B cell (primary cell): ENCODE measurements at regions not wholly inside any gene's neighbourhood (a gene's known extent, or its start where the extent isn't known, plus 50 kb on each side); places are given as distances from the start of the nearest gene placed in this dataset.

Source experiments
- ATAC-seq: fragments of 200-7000 bp; cut with Tn5 transposase; one replicate; pipeline ENCODE4 v1.10.0; 2021; ENCODE audit warnings: low read depth, mild to moderate bottlenecking, moderate number of reproducible peaks, moderate library complexity
- CTCF ChIA-PET: fragments of 350-600 bp; sonication (Branson Sonifier 250); formaldehyde crosslinking; loops from one replicate; lab custom pipeline; 2021; ENCODE audit warnings: antibody characterized with exemption, inconsistent platforms; lab: Charles Lee
- POLR2A ChIA-PET: fragments of 350-600 bp; sonication (Branson Sonifier 250); formaldehyde crosslinking; loops from one replicate; lab custom pipeline; 2021; ENCODE audit warnings: antibody characterized with exemption; lab: Charles Lee
- DNase-seq: peaks from one replicate; pipeline ENCODE4 v3.0.0; 2013
- H2AFZ ChIP-seq: 2 replicates; pipeline ENCODE4 v1.6.1; 2012; ENCODE audit warnings: mild to moderate bottlenecking, low read depth, low read length; ENCODE audit not compliant: insufficient read depth, poor library complexity, severe bottlenecking
- H3K27ac ChIP-seq, 2 donors: 1 replicate in 1 of 2; 2 replicates in 1 of 2; pipeline ENCODE4 v1.5.1; 2012 to 2013; ENCODE audit warnings: low read length in 2 of 2, mild to moderate bottlenecking in 2 of 2, moderate library complexity in 1 of 2
- H3K27me3 ChIP-seq, 4 experiments: fragments of 200-600 bp in 1 of 4; sonication (generic) in 1 of 4; replicated peaks in 1 of 4; 1 replicate in 2 of 4; 2 replicates in 2 of 4; pipeline versions ENCODE4 v1.6.1 to v1.7.0; 2013 to 2016; ENCODE audit warnings: low read length in 3 of 4, mild to moderate bottlenecking in 2 of 4, mixed read lengths in 1 of 4, moderate library complexity in 1 of 4; ENCODE audit not compliant: insufficient read depth in 4 of 4, control insufficient read depth in 3 of 4; ENCODE audit errors: control extremely low read depth in 1 of 4
- H3K36me3 ChIP-seq, 2 experiments: replicated peaks in 1 of 2; 1 replicate in 1 of 2; 2 replicates in 1 of 2; pipeline versions ENCODE4 v1.6.1 to v1.7.1; 2013; ENCODE audit warnings: low read length in 1 of 2; ENCODE audit not compliant: insufficient read depth in 2 of 2, control insufficient read depth in 1 of 2; ENCODE audit errors: control extremely low read depth in 1 of 2, extremely low read depth in 1 of 2
- H3K4me1 ChIP-seq, 2 donors: fragments of 200-600 bp in 1 of 2; sonication (generic) in 1 of 2; 1 replicate in 1 of 2; 2 replicates in 1 of 2; pipeline versions ENCODE4 v1.5.1 to v1.6.1; 2013 to 2017; ENCODE audit warnings: low read length in 2 of 2; ENCODE audit not compliant: control insufficient read depth in 2 of 2, insufficient read depth in 2 of 2
- H3K4me2 ChIP-seq: replicated peaks from 2 replicates; pipeline ENCODE3; 2012; ENCODE audit warnings: mild to moderate bottlenecking, low read depth, low read length; ENCODE audit not compliant: poor library complexity, severe bottlenecking
- H3K4me3 ChIP-seq, 5 experiments: fragments of 200-600 bp in 1 of 5; sonication (generic) in 1 of 5; 1 replicate in 3 of 5; 2 replicates in 2 of 5; pipeline versions ENCODE4 v1.5.1 to v1.7.0; 2011 to 2016; ENCODE audit warnings: low read length in 4 of 5, mild to moderate bottlenecking in 4 of 5, low read depth in 2 of 5, control low read depth in 1 of 5, moderate library complexity in 1 of 5; ENCODE audit not compliant: insufficient read depth in 1 of 5; ENCODE audit errors: control extremely low read depth in 1 of 5, extremely low read depth in 1 of 5
- H3K79me2 ChIP-seq: fragments of 200-600 bp; sonication (generic); one replicate; pipeline ENCODE4 v1.6.0; 2016; ENCODE audit warnings: low read length; ENCODE audit not compliant: control insufficient read depth, insufficient read depth
- H3K9ac ChIP-seq: fragments of 200-600 bp; sonication (generic); 2 replicates; pipeline ENCODE4 v1.6.1; 2017; ENCODE audit warnings: mild to moderate bottlenecking, low read length, moderate library complexity
- H3K9me3 ChIP-seq, 3 donors: one replicate each; pipeline versions ENCODE4 v1.6.1 to v1.7.1; 2013; ENCODE audit warnings: low read length in 2 of 3; ENCODE audit not compliant: control insufficient read depth in 2 of 3, insufficient read depth in 1 of 3; ENCODE audit errors: control extremely low read depth in 1 of 3
- H4K20me1 ChIP-seq: 2 replicates; pipeline ENCODE4 v1.6.0; 2012; ENCODE audit warnings: mild to moderate bottlenecking, low read length; ENCODE audit not compliant: insufficient read depth, control insufficient read depth, poor library complexity, severe bottlenecking
- H3K27ac Mint-ChIP-seq: one replicate; pipeline ENCODE4 v1.8.0; 2021; ENCODE audit warnings: mixed read lengths
- H3K27me3 Mint-ChIP-seq: one replicate; pipeline ENCODE4 v1.8.0; 2021; ENCODE audit warnings: mixed read lengths
- H3K4me1 Mint-ChIP-seq: one replicate; pipeline ENCODE4 v1.8.0; 2021; ENCODE audit warnings: mixed read lengths
- H3K4me3 Mint-ChIP-seq: one replicate; pipeline ENCODE4 v1.8.0; 2021; ENCODE audit warnings: mixed read lengths
- H3K9me3 Mint-ChIP-seq: one replicate; pipeline ENCODE4 v1.8.0; 2022; ENCODE audit warnings: mixed read lengths; ENCODE audit not compliant: insufficient read depth
- CTCF ChIP-seq: fragments of 200-600 bp; IDR thresholded peaks from one replicate; pipeline ENCODE4 v1.8.0; 2022; ENCODE audit warnings: antibody characterized with exemption, mild to moderate bottlenecking
- EZH2 ChIP-seq: IDR thresholded peaks from 2 replicates; pipeline ENCODE4 v1.6.1; 2012; ENCODE audit warnings: borderline replicate concordance, low read depth, mild to moderate bottlenecking, moderate library complexity, low read length; ENCODE audit not compliant: insufficient read depth, poor library complexity, severe bottlenecking
- WGBS: methylation state at CpG from one replicate; pipeline ENCODE4 v1.1.5; 2013; ENCODE audit warnings: missing lambda C conversion rate; ENCODE audit not compliant: insufficient coverage; 5-methylcytosine and 5-hydroxymethylcytosine counted together
- intact Hi-C: fragments of 100-400 bp; cut with micrococcal nuclease; formaldehyde crosslinking; loops from one replicate; pipeline ENCODE4 v1.10.0; 2022

GRCh38 chr1:224504297-224505041 is 69.9 kb upstream of the WDR26 start:
- no peak for TF ChIP-seq CTCF
- no peak for TF ChIP-seq EZH2
- Histone ChIP-seq H2AFZ (no peak overlapping the region), H3K9ac (no peak overlapping the region), H3K4me1 (peaks cover 10 to 17% of the 10 kb centered on the region in 2 donors), H3K27ac (no peak overlapping the region), H3K36me3 (no peaks in the 10 kb centered on the region), H3K79me2 (no peaks in the 10 kb centered on the region), H3K9me3 (no peaks in the 10 kb centered on the region), H4K20me1 (no peaks in the 10 kb centered on the region), H3K27me3 (peaks cover 0 to 5% (median 0%) of the 10 kb centered on the region in 4 experiments), H3K4me2 (no peak overlapping the region), H3K4me3 (no peak overlapping the region)
- ChIA-PET POLR2A (no interaction called here), CTCF (interaction anchor here (0.9 kb wide), 1 partner anchor 9 kb away, joined by 3 read pairs; no protein-coding TSS in a partner anchor)
- Mint-ChIP-seq H3K27ac (no peak overlapping the region), H3K4me3 (no peak overlapping the region), H3K9me3 (no peaks in the 10 kb centered on the region), H3K4me1 (peaks cover 19% of the 10 kb centered on the region), H3K27me3 (no peaks in the 10 kb centered on the region)
- WGBS = 63% methylated on average over 2 of the region's 4 CpGs
- intact Hi-C loops = no loop called here
- no peak for DNase-seq
- no peak for ATAC-seq

GRCh38 chr1:224505454-224506093 is 71.0 kb upstream of the WDR26 start:
- Histone ChIP-seq H3K27ac (no peak overlapping the region), H2AFZ (no peak overlapping the region), H4K20me1 (no peaks in the 10 kb centered on the region), H3K4me3 (no peak overlapping the region), H3K9ac (no peak overlapping the region), H3K4me1 (peaks cover 10 to 17% of the 10 kb centered on the region in 2 donors), H3K27me3 (peaks cover 0 to 5% (median 0%) of the 10 kb centered on the region in 4 experiments), H3K4me2 (no peak overlapping the region), H3K36me3 (no peaks in the 10 kb centered on the region), H3K9me3 (no peaks in the 10 kb centered on the region), H3K79me2 (no peaks in the 10 kb centered on the region)
- CTCF ChIA-PET = interaction anchor here (1.1 kb wide), 1 partner anchor 9 kb away, joined by 3 read pairs; no protein-coding TSS in a partner anchor
- ATAC-seq = no peak
- POLR2A ChIA-PET = no interaction called here
- TF ChIP-seq EZH2 (no peak), CTCF (no peak)
- no peak for DNase-seq
- no peaks in the 10 kb centered on the region for H3K9me3 Mint-ChIP-seq
- intact Hi-C loops = no loop called here
- H3K27ac Mint-ChIP-seq = no peak overlapping the region
- H3K27me3 Mint-ChIP-seq = no peaks in the 10 kb centered on the region
- H3K4me3 Mint-ChIP-seq = no peak overlapping the region
- WGBS = 100% methylated on average over 1 of the region's 3 CpGs
- H3K4me1 Mint-ChIP-seq = peaks cover 19% of the 10 kb centered on the region
